H1 (cell line): ENCODE measurements at regions not wholly inside any gene's neighbourhood (a gene's known extent, or its start where the extent isn't known, plus 50 kb on each side); places are given as distances from the start of the nearest gene placed in this dataset.

Experiments used
- CBX8 ChIP-seq: fragments of 300-800, 300-1000 bp; sonication (generic); IDR thresholded peaks from 2 replicates; pipeline ENCODE4 v1.7.1; 2016; ENCODE audit warnings: low read depth, low read length, borderline replicate concordance
- CEBPB ChIP-seq: IDR thresholded peaks from 2 replicates; pipeline ENCODE4 v1.6.1; 2012; ENCODE audit warnings: low read depth, low read length
- CHD2 ChIP-seq: IDR thresholded peaks from 2 replicates; pipeline ENCODE4 v1.6.1; 2012; ENCODE audit warnings: low read length, improper control_type of control experiment
- EP300 ChIP-seq, 2 experiments: IDR thresholded peaks; 1 replicate in 1 of 2; 2 replicates in 1 of 2; pipeline ENCODE4 v1.6.1; 2011 to 2012; ENCODE audit warnings: low read depth in 2 of 2, low read length in 2 of 2, mild to moderate bottlenecking in 2 of 2, borderline replicate concordance in 1 of 2, inconsistent platforms in 1 of 2, moderate library complexity in 1 of 2
- POLR2AphosphoS5 ChIP-seq: IDR thresholded peaks from 2 replicates; pipeline ENCODE4 v1.6.1; 2011; ENCODE audit warnings: low read depth, low read length
- SIRT6 ChIP-seq: IDR thresholded peaks from one replicate; pipeline ENCODE4 v1.7.1; 2012; ENCODE audit warnings: low read length, inconsistent platforms
- SP1 ChIP-seq: IDR thresholded peaks from 2 replicates; pipeline ENCODE4 v1.6.1; 2011; ENCODE audit warnings: low read depth, low read length
- TBP ChIP-seq: IDR thresholded peaks from 2 replicates; pipeline ENCODE4 v1.6.1; 2011; ENCODE audit warnings: low read depth, low read length, improper control_type of control experiment
- TF ChIP-seq, protein P1 (sequence below): IDR thresholded peaks from 2 replicates; pipeline ENCODE4 v1.6.1; 2012; ENCODE audit warnings: inconsistent platforms
- TF ChIP-seq, protein P2 (sequence below): IDR thresholded peaks from 2 replicates; pipeline ENCODE4 v1.6.1; 2012; ENCODE audit warnings: low read length, inconsistent platforms

DNA sequence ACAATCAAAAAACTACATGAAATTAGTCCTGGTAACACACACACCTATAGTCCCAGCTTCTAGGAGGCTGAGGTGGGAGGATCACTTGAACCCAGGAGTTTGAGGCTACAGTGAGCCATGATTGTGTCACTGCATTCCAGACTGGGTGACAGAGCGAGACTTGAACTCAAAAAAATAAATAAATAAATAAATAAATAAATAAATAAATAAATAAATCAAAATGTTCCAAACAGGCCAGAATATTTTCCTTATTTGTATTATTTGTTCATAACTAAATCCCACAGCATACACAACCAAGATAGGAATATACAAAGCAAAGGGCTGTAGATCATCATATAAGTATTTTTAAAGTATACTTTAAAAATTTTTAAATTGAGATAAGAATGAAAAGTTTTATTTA, 537.2 kb upstream of the CDH8 start (continued):
- TF ChIP-seq CEBPB (no peak), POLR2AphosphoS5 (no peak), TBP (no peak), CHD2 (no peak), CBX8 (no peak), SP1 (no peak), SIRT6 (no peak), EP300 (IDR thresholded peaks at IDR 0.05; ENCODE audit: borderline replicate concordance in 1 of 2, low read depth in 2 of 2, low read length in 2 of 2) (no peak)
- TF ChIP-seq, protein P1, sequence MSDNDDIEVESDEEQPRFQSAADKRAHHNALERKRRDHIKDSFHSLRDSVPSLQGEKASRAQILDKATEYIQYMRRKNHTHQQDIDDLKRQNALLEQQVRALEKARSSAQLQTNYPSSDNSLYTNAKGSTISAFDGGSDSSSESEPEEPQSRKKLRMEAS, result no peak
- TF ChIP-seq, protein P2, sequence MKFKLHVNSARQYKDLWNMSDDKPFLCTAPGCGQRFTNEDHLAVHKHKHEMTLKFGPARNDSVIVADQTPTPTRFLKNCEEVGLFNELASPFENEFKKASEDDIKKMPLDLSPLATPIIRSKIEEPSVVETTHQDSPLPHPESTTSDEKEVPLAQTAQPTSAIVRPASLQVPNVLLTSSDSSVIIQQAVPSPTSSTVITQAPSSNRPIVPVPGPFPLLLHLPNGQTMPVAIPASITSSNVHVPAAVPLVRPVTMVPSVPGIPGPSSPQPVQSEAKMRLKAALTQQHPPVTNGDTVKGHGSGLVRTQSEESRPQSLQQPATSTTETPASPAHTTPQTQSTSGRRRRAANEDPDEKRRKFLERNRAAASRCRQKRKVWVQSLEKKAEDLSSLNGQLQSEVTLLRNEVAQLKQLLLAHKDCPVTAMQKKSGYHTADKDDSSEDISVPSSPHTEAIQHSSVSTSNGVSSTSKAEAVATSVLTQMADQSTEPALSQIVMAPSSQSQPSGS, result no peak
